Keratinocyte (primary cell): ENCODE measurements at regions not wholly inside any gene's neighbourhood (a gene's known extent, or its start where the extent isn't known, plus 50 kb on each side); places are given as distances from the start of the nearest gene placed in this dataset.

Source experiments
- DNase-seq: peaks from one replicate; pipeline ENCODE4 v3.0.0-alpha.2; 2011; ENCODE audit warnings: low read depth, missing footprints, low spot score
- FAIRE-seq: peaks from 2 replicates; lab custom pipeline; 2011; peaks lifted over from hg19 to GRCh38; lab: Jason Lieb, UNC
- H2AFZ ChIP-seq: 2 replicates; pipeline ENCODE4 v1.6.0; 2012; ENCODE audit warnings: low read length, control low read depth, inconsistent platforms; ENCODE audit not compliant: control insufficient read depth
- H3K27ac ChIP-seq: 2 replicates; pipeline ENCODE4 v1.5.1; 2011; ENCODE audit warnings: low read length; ENCODE audit not compliant: control insufficient read depth, insufficient read depth
- H3K27me3 ChIP-seq: 3 replicates; pipeline ENCODE4 v1.6.0; 2011; ENCODE audit warnings: low read length; ENCODE audit not compliant: control insufficient read depth, insufficient read depth; ENCODE audit errors: extremely low read depth
- H3K36me3 ChIP-seq, 2 experiments: 2 replicates in 1 of 2; 3 replicates in 1 of 2; pipeline ENCODE4 v1.5.1; 2011; ENCODE audit warnings: low read length in 2 of 2, mild to moderate bottlenecking in 1 of 2; ENCODE audit not compliant: control insufficient read depth in 2 of 2, insufficient read depth in 2 of 2; ENCODE audit errors: extremely low read depth in 1 of 2
- H3K4me1 ChIP-seq: 3 replicates; pipeline ENCODE4 v1.5.1; 2011; ENCODE audit warnings: low read length; ENCODE audit not compliant: control insufficient read depth, insufficient read depth; ENCODE audit errors: extremely low read depth
- H3K4me2 ChIP-seq: 3 replicates; pipeline ENCODE4 v1.6.0; 2011; ENCODE audit warnings: low read depth, low read length; ENCODE audit not compliant: control insufficient read depth, insufficient read depth; ENCODE audit errors: extremely low read depth
- H3K4me3 ChIP-seq, 3 experiments: fragments of 200-600 bp in 1 of 3; sonication (generic) in 1 of 3; 2 replicates in 2 of 3; 3 replicates in 1 of 3; pipeline ENCODE4 v1.5.1; 2011 to 2016; ENCODE audit warnings: low read length in 3 of 3, mild to moderate bottlenecking in 3 of 3, control low read depth in 2 of 3, inconsistent platforms in 1 of 3, low read depth in 1 of 3, mixed read lengths in 1 of 3, mixed run types in 1 of 3, moderate library complexity in 1 of 3; ENCODE audit not compliant: control insufficient read depth in 2 of 3, insufficient read depth in 2 of 3; ENCODE audit errors: extremely low read depth in 1 of 3
- H3K79me2 ChIP-seq: 2 replicates; pipeline ENCODE4 v1.6.0; 2012; ENCODE audit warnings: low read length; ENCODE audit not compliant: control insufficient read depth, insufficient read depth
- H3K9ac ChIP-seq: 3 replicates; pipeline ENCODE4 v1.6.0; 2011; ENCODE audit warnings: low read length; ENCODE audit not compliant: control insufficient read depth, insufficient read depth; ENCODE audit errors: extremely low read depth
- H3K9me1 ChIP-seq: 3 replicates; pipeline ENCODE4 v1.6.0; 2011; ENCODE audit warnings: low read length; ENCODE audit not compliant: control insufficient read depth, insufficient read depth; ENCODE audit errors: extremely low read depth
- H3K9me3 ChIP-seq: 2 replicates; pipeline ENCODE4 v1.5.1; 2012; ENCODE audit warnings: low read depth, low read length; ENCODE audit not compliant: control insufficient read depth
- H4K20me1 ChIP-seq: 3 replicates; pipeline ENCODE4 v1.6.0; 2011; ENCODE audit warnings: low read length; ENCODE audit not compliant: control insufficient read depth, insufficient read depth; ENCODE audit errors: extremely low read depth
- EZH2 ChIP-seq: IDR thresholded peaks from one replicate; pipeline ENCODE4 v1.6.1; 2012; ENCODE audit warnings: inconsistent platforms, mild to moderate bottlenecking, low read length, moderate library complexity
- dilution Hi-C: fragments of 300-500 bp; cut with MboI; formaldehyde crosslinking; loops from one replicate; pipeline ENCODE4 v1.7.0; 2020; ENCODE audit warnings: low sequenced_read_pairs; ENCODE audit not compliant: extremely low pct_ligation_motif_present
- TF ChIP-seq, protein P1 (sequence below), 3 experiments: IDR thresholded peaks in 1 of 3; conservative IDR thresholded peaks in 1 of 3; optimal IDR thresholded peaks in 1 of 3; 2 replicates in 2 of 3; 3 replicates in 1 of 3; pipeline versions ENCODE3 to v1.5.1; 2011; ENCODE audit warnings: low read length in 3 of 3, mild to moderate bottlenecking in 3 of 3, moderate library complexity in 2 of 3, control low read depth in 1 of 3, inconsistent platforms in 1 of 3; ENCODE audit not compliant: insufficient read depth in 2 of 3; ENCODE audit errors: extremely low read depth in 1 of 3

DNA sequence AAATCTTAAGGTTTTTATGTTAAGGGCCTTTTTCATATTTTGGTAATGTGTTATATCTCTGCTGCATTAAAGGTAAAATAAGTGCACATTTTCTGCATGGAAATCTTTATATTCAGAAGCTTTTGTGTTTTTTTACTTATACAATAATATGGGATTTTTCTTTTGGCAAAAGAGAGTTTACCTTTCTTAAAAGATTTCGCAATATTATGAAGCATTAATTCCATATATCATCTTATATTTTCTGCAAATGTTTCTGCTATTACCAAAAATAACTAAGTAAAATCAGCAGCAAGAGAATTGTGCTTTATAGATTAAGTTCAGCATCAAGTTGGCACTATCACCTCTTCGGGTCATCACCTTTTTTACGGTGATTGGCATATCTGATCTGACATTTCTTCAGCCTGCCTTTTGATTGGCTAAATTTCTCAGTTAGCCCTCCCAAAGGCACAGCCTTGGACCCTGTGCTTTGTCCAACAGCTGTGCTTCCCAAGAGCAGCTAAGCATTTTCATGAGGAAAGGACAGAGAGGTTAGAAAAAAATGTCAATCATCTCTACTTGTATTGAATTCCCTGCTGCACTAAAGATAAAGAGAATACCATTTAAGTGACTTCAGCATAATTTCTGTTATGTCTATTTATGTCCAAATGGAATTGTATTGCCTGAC is 767.1 kb upstream of the PRMT6 start:
- no peak overlapping the region for H3K27ac ChIP-seq
- H3K9me1 ChIP-seq = no peaks in the 10 kb centered on the region
- no peaks in the 10 kb centered on the region for H3K79me2 ChIP-seq
- no peak overlapping the region for H3K9ac ChIP-seq
- dilution Hi-C loops = no loop called here
- H3K4me1 ChIP-seq = no peaks in the 10 kb centered on the region
- H3K4me2 ChIP-seq = no peak overlapping the region
- H3K27me3 ChIP-seq = no peaks in the 10 kb centered on the region
- no peaks in the 10 kb centered on the region for H4K20me1 ChIP-seq
- H3K4me3 ChIP-seq = no peak overlapping the region
- H3K36me3 ChIP-seq = no peaks in the 10 kb centered on the region
- DNase-seq (no peak), FAIRE-seq (no peak)
- no peak for TF ChIP-seq EZH2
- TF ChIP-seq, protein P1, sequence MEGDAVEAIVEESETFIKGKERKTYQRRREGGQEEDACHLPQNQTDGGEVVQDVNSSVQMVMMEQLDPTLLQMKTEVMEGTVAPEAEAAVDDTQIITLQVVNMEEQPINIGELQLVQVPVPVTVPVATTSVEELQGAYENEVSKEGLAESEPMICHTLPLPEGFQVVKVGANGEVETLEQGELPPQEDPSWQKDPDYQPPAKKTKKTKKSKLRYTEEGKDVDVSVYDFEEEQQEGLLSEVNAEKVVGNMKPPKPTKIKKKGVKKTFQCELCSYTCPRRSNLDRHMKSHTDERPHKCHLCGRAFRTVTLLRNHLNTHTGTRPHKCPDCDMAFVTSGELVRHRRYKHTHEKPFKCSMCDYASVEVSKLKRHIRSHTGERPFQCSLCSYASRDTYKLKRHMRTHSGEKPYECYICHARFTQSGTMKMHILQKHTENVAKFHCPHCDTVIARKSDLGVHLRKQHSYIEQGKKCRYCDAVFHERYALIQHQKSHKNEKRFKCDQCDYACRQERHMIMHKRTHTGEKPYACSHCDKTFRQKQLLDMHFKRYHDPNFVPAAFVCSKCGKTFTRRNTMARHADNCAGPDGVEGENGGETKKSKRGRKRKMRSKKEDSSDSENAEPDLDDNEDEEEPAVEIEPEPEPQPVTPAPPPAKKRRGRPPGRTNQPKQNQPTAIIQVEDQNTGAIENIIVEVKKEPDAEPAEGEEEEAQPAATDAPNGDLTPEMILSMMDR (optimal IDR thresholded peaks at IDR 0.05 in 1 of 3, IDR thresholded peaks at IDR 0.05 in 1 of 3, conservative IDR thresholded peaks at IDR 0.05 in 1 of 3; ENCODE audit: extremely low read depth in 1 of 3, insufficient read depth in 2 of 3, low read length in 3 of 3) = no peak
- no peaks in the 10 kb centered on the region for H3K9me3 ChIP-seq
- no peak overlapping the region for H2AFZ ChIP-seq

DNA sequence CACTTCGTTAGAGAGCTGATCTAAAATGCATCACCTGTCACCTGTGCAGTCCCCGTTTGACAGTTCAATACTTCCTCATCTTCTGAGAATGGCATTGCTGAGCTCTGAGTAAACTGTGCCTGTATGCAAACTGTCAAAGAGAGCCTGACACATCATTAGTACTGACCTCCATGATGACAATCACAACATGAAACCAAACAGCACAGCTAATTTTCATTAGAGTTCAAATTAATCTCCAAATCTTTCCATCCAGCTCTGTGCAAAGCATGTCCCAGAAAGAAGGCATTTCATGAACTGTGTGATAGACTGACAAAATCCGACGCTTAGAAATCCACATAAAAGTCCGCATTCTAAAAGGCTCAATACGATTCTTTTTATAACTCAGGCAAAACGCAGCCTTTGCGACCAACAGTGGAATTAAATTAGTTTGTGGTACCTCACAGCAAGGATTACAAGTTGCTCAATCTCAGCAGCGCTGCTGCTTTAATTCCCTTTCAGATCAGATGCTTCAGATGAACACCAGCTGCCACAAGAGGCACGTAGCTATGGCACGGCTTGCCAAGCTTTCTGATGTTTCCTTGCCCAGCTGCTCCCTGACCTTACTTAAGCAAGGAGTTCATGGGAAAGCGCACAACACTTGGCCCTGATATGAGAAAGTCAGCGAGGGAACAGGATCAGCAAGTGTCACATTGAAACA is 765.5 kb upstream of the PRMT6 start:
- TF ChIP-seq, protein P1 (optimal IDR thresholded peaks at IDR 0.05 in 1 of 3, IDR thresholded peaks at IDR 0.05 in 1 of 3, conservative IDR thresholded peaks at IDR 0.05 in 1 of 3; ENCODE audit: extremely low read depth in 1 of 3, insufficient read depth in 2 of 3, low read length in 3 of 3) = no peak
- no peak for TF ChIP-seq EZH2
- H2AFZ ChIP-seq = no peak overlapping the region

More for the DNA sequence above, 765.5 kb upstream of the PRMT6 start:
- Histone ChIP-seq H3K36me3 (no peaks in the 10 kb centered on the region), H3K79me2 (no peaks in the 10 kb centered on the region), H4K20me1 (no peaks in the 10 kb centered on the region), H3K9me1 (no peaks in the 10 kb centered on the region), H3K4me2 (no peak overlapping the region), H3K9ac (no peak overlapping the region), H3K9me3 (no peaks in the 10 kb centered on the region), H3K27ac (no peak overlapping the region), H3K4me1 (no peaks in the 10 kb centered on the region), H3K27me3 (no peaks in the 10 kb centered on the region), H3K4me3 (no peak overlapping the region)
- FAIRE-seq (no peak), DNase-seq (no peak)
- dilution Hi-C loops = no loop called here
